Loucy (cell line): ENCODE measurements at regions not wholly inside any gene's neighbourhood (a gene's known extent, or its start where the extent isn't known, plus 50 kb on each side); places are given as distances from the start of the nearest gene placed in this dataset.

Experiments used
- H2AFZ ChIP-seq: fragments of 200-600 bp; sonication (generic); 2 replicates; pipeline ENCODE4 v1.6.0; 2016; ENCODE audit warnings: antibody characterized with exemption, mild to moderate bottlenecking, low read length, moderate library complexity
- H3F3A ChIP-seq: fragments of 200-600 bp; 2 replicates; pipeline ENCODE4 v1.6.0; 2016; ENCODE audit warnings: antibody characterized with exemption, low read depth, mild to moderate bottlenecking
- H3K27me3 ChIP-seq: fragments of 200-600 bp; sonication (generic); 2 replicates; pipeline ENCODE4 v1.6.1; 2014; ENCODE audit warnings: low read length, mild to moderate bottlenecking; ENCODE audit not compliant: insufficient read depth, poor library complexity, severe bottlenecking
- H3K36me3 ChIP-seq: fragments of 200-600 bp; sonication (generic); 2 replicates; pipeline ENCODE4 v1.6.1; 2016; ENCODE audit warnings: low read length; ENCODE audit not compliant: insufficient read depth
- H3K4me1 ChIP-seq: fragments of 200-600 bp; sonication (generic); 2 replicates; pipeline ENCODE4 v1.5.1; 2014; ENCODE audit warnings: low read length, mild to moderate bottlenecking; ENCODE audit not compliant: insufficient read depth, poor library complexity, severe bottlenecking
- H3K4me2 ChIP-seq: fragments of 200-600 bp; sonication (generic); 2 replicates; pipeline ENCODE4 v1.6.0; 2014; ENCODE audit warnings: antibody characterized with exemption, low read length, low read depth, mild to moderate bottlenecking; ENCODE audit not compliant: poor library complexity, severe bottlenecking
- H3K4me3 ChIP-seq: fragments of 200-600 bp; sonication (generic); 2 replicates; pipeline ENCODE4 v1.5.1; 2014; ENCODE audit warnings: low read length, mild to moderate bottlenecking, mixed read lengths; ENCODE audit not compliant: poor library complexity, severe bottlenecking
- H3K79me2 ChIP-seq: fragments of 200-600 bp; sonication (generic); 2 replicates; pipeline ENCODE4 v1.6.1; 2014; ENCODE audit warnings: low read length; ENCODE audit not compliant: insufficient read depth
- H3K9ac ChIP-seq: fragments of 200-600 bp; sonication (generic); 2 replicates; pipeline ENCODE4 v1.6.0; 2014; ENCODE audit warnings: mild to moderate bottlenecking, low read depth, low read length, moderate library complexity; ENCODE audit not compliant: poor library complexity, severe bottlenecking
- H3K9me2 ChIP-seq: fragments of 200-600 bp; sonication (generic); replicated peaks from 2 replicates; pipeline ENCODE4 v1.6.1; 2016; ENCODE audit warnings: low read depth, low read length, mixed read lengths
- H3K9me3 ChIP-seq: fragments of 200-600 bp; sonication (generic); 2 replicates; pipeline ENCODE4 v1.6.1; 2014; ENCODE audit warnings: mild to moderate bottlenecking, antibody characterized with exemption, low read length, low read depth; ENCODE audit not compliant: insufficient read depth
- H4K20me1 ChIP-seq: fragments of 200-600 bp; sonication (generic); 2 replicates; pipeline ENCODE4 v1.6.0; 2014; ENCODE audit warnings: antibody characterized with exemption, low read length, mild to moderate bottlenecking; ENCODE audit not compliant: insufficient read depth, poor library complexity, severe bottlenecking
- EZH2phosphoT487 ChIP-seq: fragments of 200-600 bp; IDR thresholded peaks from 2 replicates; pipeline ENCODE4 v1.6.1; 2018; ENCODE audit warnings: antibody characterized with exemption, mild to moderate bottlenecking, moderate library complexity, borderline replicate concordance
- TF ChIP-seq, protein P1 (sequence below): fragments of 200-600 bp; sonication (generic); conservative IDR thresholded peaks from 2 replicates; pipeline ENCODE4 v1.5.1; 2014; ENCODE audit warnings: mild to moderate bottlenecking, antibody characterized with exemption, low read length

DNA sequence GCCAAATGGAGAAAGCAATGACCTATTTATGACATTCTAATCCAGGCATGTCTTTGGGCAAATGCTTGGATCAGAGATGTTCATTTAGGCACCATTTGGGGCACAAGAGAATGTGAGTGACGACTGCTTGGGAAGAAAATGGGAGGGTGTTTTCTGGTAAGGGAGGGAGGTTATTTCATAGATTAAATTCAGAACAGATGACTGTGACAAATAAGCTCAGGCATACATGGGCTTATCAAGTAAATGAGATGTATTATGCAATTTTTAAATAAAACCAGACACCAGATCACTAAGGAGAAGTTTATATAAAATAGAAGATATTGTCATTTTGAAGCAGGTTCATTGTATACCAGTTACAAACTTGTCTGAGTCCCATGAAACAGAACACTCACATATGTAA is 71.4 kb upstream of the UGT8 start:
- H3K27me3 ChIP-seq: no peaks in the 10 kb centered on the region
- no peaks in the 10 kb centered on the region for H3K4me1 ChIP-seq
- H3K4me2 ChIP-seq: no peak overlapping the region
- H4K20me1 ChIP-seq: no peaks in the 10 kb centered on the region
- no peaks in the 10 kb centered on the region for H3K79me2 ChIP-seq
- no peak for TF ChIP-seq EZH2phosphoT487
- TF ChIP-seq, protein P1, sequence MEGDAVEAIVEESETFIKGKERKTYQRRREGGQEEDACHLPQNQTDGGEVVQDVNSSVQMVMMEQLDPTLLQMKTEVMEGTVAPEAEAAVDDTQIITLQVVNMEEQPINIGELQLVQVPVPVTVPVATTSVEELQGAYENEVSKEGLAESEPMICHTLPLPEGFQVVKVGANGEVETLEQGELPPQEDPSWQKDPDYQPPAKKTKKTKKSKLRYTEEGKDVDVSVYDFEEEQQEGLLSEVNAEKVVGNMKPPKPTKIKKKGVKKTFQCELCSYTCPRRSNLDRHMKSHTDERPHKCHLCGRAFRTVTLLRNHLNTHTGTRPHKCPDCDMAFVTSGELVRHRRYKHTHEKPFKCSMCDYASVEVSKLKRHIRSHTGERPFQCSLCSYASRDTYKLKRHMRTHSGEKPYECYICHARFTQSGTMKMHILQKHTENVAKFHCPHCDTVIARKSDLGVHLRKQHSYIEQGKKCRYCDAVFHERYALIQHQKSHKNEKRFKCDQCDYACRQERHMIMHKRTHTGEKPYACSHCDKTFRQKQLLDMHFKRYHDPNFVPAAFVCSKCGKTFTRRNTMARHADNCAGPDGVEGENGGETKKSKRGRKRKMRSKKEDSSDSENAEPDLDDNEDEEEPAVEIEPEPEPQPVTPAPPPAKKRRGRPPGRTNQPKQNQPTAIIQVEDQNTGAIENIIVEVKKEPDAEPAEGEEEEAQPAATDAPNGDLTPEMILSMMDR: no peak
- no peaks in the 10 kb centered on the region for H3K36me3 ChIP-seq
- H3K9me3 ChIP-seq: no peaks in the 10 kb centered on the region
- H3K9me2 ChIP-seq: no peaks in the 10 kb centered on the region
- no peaks in the 10 kb centered on the region for H3F3A ChIP-seq
- H3K4me3 ChIP-seq: no peak overlapping the region
- no peak overlapping the region for H2AFZ ChIP-seq
- no peak overlapping the region for H3K9ac ChIP-seq

DNA sequence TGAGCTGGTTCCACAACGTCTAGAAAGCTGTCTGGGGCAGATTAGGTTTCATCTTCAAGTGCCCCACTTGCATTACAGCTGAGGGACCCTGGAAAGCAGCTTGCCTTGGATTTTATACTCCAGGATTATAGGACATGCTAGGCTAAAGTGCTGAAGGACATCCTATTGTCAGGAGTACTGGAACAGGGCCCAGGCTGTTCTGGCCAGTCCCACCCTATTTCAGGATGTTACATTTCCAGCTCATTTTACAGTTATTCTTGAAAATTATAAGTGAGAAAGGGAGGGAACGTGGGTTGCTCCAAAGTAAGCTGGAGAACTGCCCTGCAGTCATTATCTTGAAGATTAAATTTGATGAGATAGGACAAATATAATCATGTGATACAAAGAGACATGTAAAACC is 71.0 kb upstream of the UGT8 start:
- Histone ChIP-seq H2AFZ (no peak overlapping the region), H3K9me2 (no peaks in the 10 kb centered on the region), H3K79me2 (no peaks in the 10 kb centered on the region), H3K4me3 (no peak overlapping the region), H3F3A (no peaks in the 10 kb centered on the region), H3K27me3 (no peaks in the 10 kb centered on the region), H4K20me1 (no peaks in the 10 kb centered on the region), H3K4me1 (no peaks in the 10 kb centered on the region), H3K9me3 (no peaks in the 10 kb centered on the region), H3K4me2 (no peak overlapping the region), H3K9ac (no peak overlapping the region), H3K36me3 (no peaks in the 10 kb centered on the region)
- TF ChIP-seq, protein P1: no peak
- TF ChIP-seq EZH2phosphoT487: no peak

DNA sequence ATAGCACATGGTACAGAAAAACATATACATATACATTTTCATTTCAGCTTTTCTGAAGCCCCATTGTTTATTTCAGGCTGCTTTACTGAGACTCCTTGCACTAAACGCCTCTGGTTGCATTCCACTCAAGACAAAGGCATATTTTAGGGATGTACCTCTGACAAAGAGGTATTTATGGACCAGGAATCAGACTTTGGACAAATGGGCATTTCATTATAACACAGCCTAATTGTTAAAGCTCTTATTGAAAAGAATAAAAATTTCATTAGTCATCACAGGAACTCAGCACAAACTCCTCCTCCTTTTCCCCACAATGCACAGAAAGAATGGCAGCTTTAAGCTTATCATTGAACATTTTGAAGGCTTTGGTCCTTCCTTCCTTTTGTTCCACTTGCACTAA is 62.9 kb upstream of the UGT8 start:
- Histone ChIP-seq H3K27me3 (no peaks in the 10 kb centered on the region), H3K4me3 (no peak overlapping the region), H3K4me1 (no peaks in the 10 kb centered on the region), H3K9me2 (no peaks in the 10 kb centered on the region), H3K4me2 (no peak overlapping the region), H2AFZ (no peak overlapping the region), H3K9me3 (no peaks in the 10 kb centered on the region), H3K9ac (no peak overlapping the region), H3F3A (no peaks in the 10 kb centered on the region), H3K79me2 (no peaks in the 10 kb centered on the region), H4K20me1 (no peaks in the 10 kb centered on the region), H3K36me3 (no peaks in the 10 kb centered on the region)
- TF ChIP-seq EZH2phosphoT487: no peak
- TF ChIP-seq, protein P1: no peak
